Gastrocnemius medialis (tissue), 4 donors: ENCODE measurements at regions not wholly inside any gene's neighbourhood (a gene's known extent, or its start where the extent isn't known, plus 50 kb on each side); places are given as distances from the start of the nearest gene placed in this dataset.

Experiments used
- ATAC-seq, 2 donors: fragments of 150-250 bp; one replicate each; pipeline ENCODE4 v1.9.1; 2016
- DNase-seq, 2 donors: peaks; one replicate each; pipeline ENCODE4 v3.0.0-alpha.2; 2019
- H3K27ac ChIP-seq, 4 donors: fragments of 200-600 bp; sonication (generic); 1 replicate in 1 of 4; 2 replicates in 3 of 4; pipeline ENCODE4 v1.5.1; 2016 to 2018; ENCODE audit warnings: mild to moderate bottlenecking in 2 of 4, moderate library complexity in 1 of 4
- H3K27me3 ChIP-seq, 3 donors: fragments of 200-600 bp; sonication (generic) in 2 of 3; 1 replicate in 1 of 3; 2 replicates in 2 of 3; pipeline versions ENCODE4 v1.5.1 to v1.6.0; 2016 to 2019; ENCODE audit warnings: mild to moderate bottlenecking in 1 of 3, moderate library complexity in 1 of 3
- H3K36me3 ChIP-seq, 2 donors: fragments of 200-600 bp; sonication (generic) in 1 of 2; one replicate each; pipeline ENCODE4 v1.5.1; 2017 to 2018
- H3K4me1 ChIP-seq, 2 donors: fragments of 200-600 bp; sonication (generic) in 1 of 2; one replicate each; pipeline ENCODE4 v1.5.1; 2016 to 2017; ENCODE audit warnings: mild to moderate bottlenecking in 2 of 2
- H3K4me3 ChIP-seq, 4 donors: fragments of 200-600 bp; sonication (generic) in 3 of 4; 1 replicate in 1 of 4; 2 replicates in 3 of 4; pipeline ENCODE4 v1.5.1; 2016 to 2019; ENCODE audit warnings: mild to moderate bottlenecking in 2 of 4
- H3K9me3 ChIP-seq, 3 donors: fragments of 200-600 bp; sonication (generic) in 2 of 3; 1 replicate in 1 of 3; 2 replicates in 2 of 3; pipeline ENCODE4 v1.5.1; 2016 to 2019
- POLR2A ChIP-seq, 2 donors: fragments of 450-650 bp; IDR thresholded peaks; one replicate each; pipeline ENCODE4 v1.6.1; 2017; ENCODE audit warnings: antibody characterized with exemption in 2 of 2, mild to moderate bottlenecking in 2 of 2, moderate library complexity in 2 of 2
- in situ Hi-C, 4 donors: fragments of 200-750 bp; cut with MboI; loops; one replicate each; pipeline versions ENCODE4 v1.15.0 to v1.8.0; 2017; ENCODE audit warnings: low sequenced_read_pairs in 4 of 4
- intact Hi-C: fragments of 100-400 bp; cut with DNase I; formaldehyde crosslinking; loops from one replicate; pipeline ENCODE4 v1.15.1; 2023; ENCODE audit warnings: low total_unique reads
- TF ChIP-seq, protein P1 (sequence below), 5 experiments: fragments of 450-650 bp in 3 of 5; fragments of 200-600 bp in 2 of 5; sonication (generic) in 2 of 5; IDR thresholded peaks in 4 of 5; conservative IDR thresholded peaks in 1 of 5; 1 replicate in 4 of 5; 2 replicates in 1 of 5; pipeline ENCODE4 v1.5.1; 2016 to 2019; ENCODE audit warnings: antibody characterized with exemption in 5 of 5, mild to moderate bottlenecking in 3 of 5, moderate library complexity in 3 of 5

DNA sequence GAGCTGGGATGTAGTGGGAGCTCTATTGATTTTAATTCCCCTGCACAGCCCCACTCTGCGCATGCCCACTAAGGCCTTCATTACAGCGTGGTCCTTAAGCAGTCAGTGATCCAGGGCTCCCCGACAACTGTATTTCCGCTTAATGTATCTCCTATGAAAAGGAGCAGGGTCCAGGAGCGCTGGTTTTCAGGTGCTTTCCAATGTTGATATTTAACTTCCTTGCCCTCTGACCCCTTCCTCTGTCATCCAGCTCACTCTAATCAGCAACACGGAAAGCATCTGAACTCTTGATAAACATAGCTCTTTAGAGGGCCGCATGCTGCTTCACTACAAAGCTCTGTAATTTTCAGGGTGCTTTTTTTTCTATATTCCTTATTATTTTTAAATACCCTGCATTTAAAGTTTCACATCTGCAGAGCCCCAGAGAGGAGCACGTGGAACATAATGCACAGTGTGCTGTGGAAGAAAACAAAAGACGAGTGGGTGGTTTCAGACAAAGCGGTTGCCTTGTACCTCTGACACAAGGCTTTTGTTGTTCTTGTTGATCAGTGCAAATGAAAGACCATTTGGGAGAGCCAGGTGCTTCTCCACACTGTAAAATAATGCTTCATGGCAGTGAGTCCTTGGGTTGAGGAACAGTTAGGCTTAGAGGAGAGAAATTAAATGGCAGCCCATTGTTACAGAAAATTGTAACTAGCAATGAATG lies 465.9 kb upstream of the CELF2 start:
- no peak for TF ChIP-seq POLR2A (IDR thresholded peaks at IDR 0.05)
- TF ChIP-seq, protein P1, sequence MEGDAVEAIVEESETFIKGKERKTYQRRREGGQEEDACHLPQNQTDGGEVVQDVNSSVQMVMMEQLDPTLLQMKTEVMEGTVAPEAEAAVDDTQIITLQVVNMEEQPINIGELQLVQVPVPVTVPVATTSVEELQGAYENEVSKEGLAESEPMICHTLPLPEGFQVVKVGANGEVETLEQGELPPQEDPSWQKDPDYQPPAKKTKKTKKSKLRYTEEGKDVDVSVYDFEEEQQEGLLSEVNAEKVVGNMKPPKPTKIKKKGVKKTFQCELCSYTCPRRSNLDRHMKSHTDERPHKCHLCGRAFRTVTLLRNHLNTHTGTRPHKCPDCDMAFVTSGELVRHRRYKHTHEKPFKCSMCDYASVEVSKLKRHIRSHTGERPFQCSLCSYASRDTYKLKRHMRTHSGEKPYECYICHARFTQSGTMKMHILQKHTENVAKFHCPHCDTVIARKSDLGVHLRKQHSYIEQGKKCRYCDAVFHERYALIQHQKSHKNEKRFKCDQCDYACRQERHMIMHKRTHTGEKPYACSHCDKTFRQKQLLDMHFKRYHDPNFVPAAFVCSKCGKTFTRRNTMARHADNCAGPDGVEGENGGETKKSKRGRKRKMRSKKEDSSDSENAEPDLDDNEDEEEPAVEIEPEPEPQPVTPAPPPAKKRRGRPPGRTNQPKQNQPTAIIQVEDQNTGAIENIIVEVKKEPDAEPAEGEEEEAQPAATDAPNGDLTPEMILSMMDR (IDR thresholded peaks at IDR 0.05 in 4 of 5, conservative IDR thresholded peaks at IDR 0.05 in 1 of 5), result no peak
- H3K27me3 ChIP-seq, result no peaks in the 10 kb centered on the region
- no peaks in the 10 kb centered on the region for H3K36me3 ChIP-seq
- H3K4me1 ChIP-seq, result no peaks in the 10 kb centered on the region
- H3K27ac ChIP-seq, result no peak overlapping the region
- in situ Hi-C loops, result no loop called here
- H3K9me3 ChIP-seq, result no peaks in the 10 kb centered on the region
- intact Hi-C loops, result no loop called here
- DNase-seq (no peak), ATAC-seq (no peak)
- no peak overlapping the region for H3K4me3 ChIP-seq

DNA sequence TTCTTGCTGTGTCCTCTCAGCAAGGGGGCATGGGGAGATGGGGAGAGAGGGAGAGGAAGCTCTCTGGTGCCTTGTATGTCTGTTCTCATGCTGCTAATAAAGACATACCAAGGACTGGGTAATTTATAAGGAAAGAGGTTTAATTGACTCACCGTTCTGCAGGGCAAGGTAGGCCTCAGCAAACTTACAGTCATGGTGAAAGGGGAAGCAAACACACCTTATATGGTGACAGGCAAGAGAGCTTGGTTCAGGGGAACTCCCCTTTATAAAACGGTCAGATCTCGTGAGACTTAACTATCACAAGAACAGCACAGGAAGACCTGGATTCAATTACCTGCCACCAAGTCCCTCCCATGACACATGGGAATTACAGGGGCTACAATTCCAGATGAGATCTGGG lies 464.7 kb upstream of the CELF2 start:
- ATAC-seq, result no peak
- in situ Hi-C loops (no loop called here), intact Hi-C loops (no loop called here)
- TF ChIP-seq, protein P1 (IDR thresholded peaks at IDR 0.05 in 4 of 5, conservative IDR thresholded peaks at IDR 0.05 in 1 of 5), result no peak
- no peak for TF ChIP-seq POLR2A (IDR thresholded peaks at IDR 0.05)
- Histone ChIP-seq H3K4me3 (no peak overlapping the region), H3K36me3 (no peaks in the 10 kb centered on the region), H3K27ac (no peak overlapping the region), H3K4me1 (no peaks in the 10 kb centered on the region), H3K9me3 (no peaks in the 10 kb centered on the region), H3K27me3 (no peaks in the 10 kb centered on the region)
- no peak for DNase-seq

DNA sequence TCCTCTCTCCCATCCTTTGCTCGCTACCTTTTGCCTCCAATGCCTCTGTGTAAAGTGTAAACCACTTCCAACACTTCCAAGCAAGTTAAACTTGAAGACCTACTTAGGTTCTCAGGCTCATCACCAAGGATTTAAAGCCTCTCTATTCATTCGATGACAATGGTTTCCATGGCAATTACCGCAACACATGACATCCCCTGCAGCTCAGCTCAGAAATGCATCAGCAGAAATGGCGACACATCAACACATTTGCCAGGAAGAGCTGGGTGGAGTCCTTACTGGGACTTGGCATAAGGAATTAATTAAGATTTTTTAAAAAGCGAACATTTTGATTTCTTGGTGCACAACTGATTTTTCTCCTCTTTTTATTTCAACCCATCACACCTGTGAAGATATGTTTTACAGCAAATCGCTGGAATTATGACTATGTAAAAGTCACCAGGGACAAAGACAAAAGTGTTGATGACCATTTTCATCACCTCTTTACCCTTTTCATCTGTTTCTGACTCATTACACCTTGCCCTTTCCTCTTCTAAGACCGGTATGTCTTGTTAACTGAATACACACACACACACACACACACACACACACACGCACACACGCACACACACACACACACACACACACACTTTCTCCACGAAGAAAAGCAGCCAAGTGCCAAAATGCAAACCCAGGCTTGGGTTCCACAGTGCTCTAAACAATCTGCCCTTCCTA lies 453.4 kb upstream of the CELF2 start:
- Histone ChIP-seq H3K36me3 (no peaks in the 10 kb centered on the region), H3K27me3 (no peaks in the 10 kb centered on the region), H3K4me3 (no peak overlapping the region), H3K27ac (no peak overlapping the region), H3K4me1 (no peaks in the 10 kb centered on the region), H3K9me3 (no peaks in the 10 kb centered on the region)
- TF ChIP-seq POLR2A (IDR thresholded peaks at IDR 0.05), result no peak
- TF ChIP-seq, protein P1 (IDR thresholded peaks at IDR 0.05 in 4 of 5, conservative IDR thresholded peaks at IDR 0.05 in 1 of 5), result no peak
- ATAC-seq (no peak), DNase-seq (no peak)
- in situ Hi-C loops (no loop called here), intact Hi-C loops (no loop called here)

DNA sequence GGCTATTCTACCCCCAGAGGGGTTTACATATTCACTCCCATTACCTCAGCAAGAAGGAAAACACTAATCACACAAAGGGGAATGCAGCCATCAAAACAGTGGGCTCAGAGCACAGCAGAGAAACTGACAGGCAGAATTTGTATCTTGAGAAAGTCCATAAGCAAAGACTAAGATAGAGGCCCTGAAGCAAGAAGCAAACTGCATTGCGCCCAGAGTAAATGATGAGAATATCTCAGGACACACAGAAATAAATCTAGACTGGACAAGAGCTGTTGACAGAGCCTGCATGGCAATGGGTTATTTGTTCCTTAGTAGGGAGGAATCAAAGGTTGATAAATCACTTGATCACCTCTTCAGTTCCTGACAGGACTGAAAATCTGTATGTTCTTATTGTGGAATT lies 440.7 kb upstream of the CELF2 start:
- TF ChIP-seq, protein P1 (IDR thresholded peaks at IDR 0.05 in 4 of 5, conservative IDR thresholded peaks at IDR 0.05 in 1 of 5), result no peak
- Histone ChIP-seq H3K27me3 (no peaks in the 10 kb centered on the region), H3K4me1 (peaks cover 0 to 4% of the 10 kb centered on the region in 2 donors), H3K36me3 (no peaks in the 10 kb centered on the region), H3K4me3 (no peak overlapping the region), H3K9me3 (no peaks in the 10 kb centered on the region), H3K27ac (no peak overlapping the region)
- ATAC-seq (no peak), DNase-seq (no peak)
- in situ Hi-C loops (no loop called here), intact Hi-C loops (no loop called here)
